GM23248 (cell line): ENCODE measurements at regions not wholly inside any gene's neighbourhood (a gene's known extent, or its start where the extent isn't known, plus 50 kb on each side); places are given as distances from the start of the nearest gene placed in this dataset.
A peak's percentile ranks its signal among the peaks of the same experiment; 100 is the strongest.

Experiments used
- DNase-seq: peaks from one replicate; pipeline ENCODE4 v3.0.0-alpha.2; 2015
- H2AFZ ChIP-seq: fragments of 200-600 bp; sonication (generic); 2 replicates; pipeline ENCODE4 v1.6.1; 2016; ENCODE audit warnings: antibody characterized with exemption
- H3F3A ChIP-seq: fragments of 200-600 bp; sonication (generic); 2 replicates; pipeline ENCODE4 v1.6.1; 2016; ENCODE audit warnings: mild to moderate bottlenecking, antibody characterized with exemption, mixed run types; ENCODE audit not compliant: insufficient read depth
- H3K27ac ChIP-seq: fragments of 200-600 bp; sonication (generic); 2 replicates; pipeline ENCODE4 v1.5.1; 2016; ENCODE audit warnings: mild to moderate bottlenecking
- H3K27me3 ChIP-seq: fragments of 200-600 bp; sonication (generic); replicated peaks from 2 replicates; pipeline ENCODE4 v1.6.1; 2016; ENCODE audit warnings: mild to moderate bottlenecking; ENCODE audit not compliant: insufficient read depth
- H3K36me3 ChIP-seq: fragments of 200-600 bp; sonication (generic); 2 replicates; pipeline ENCODE4 v1.6.1; 2016; ENCODE audit warnings: low read depth, mild to moderate bottlenecking
- H3K4me1 ChIP-seq: fragments of 200-600 bp; sonication (generic); 2 replicates; pipeline ENCODE4 v1.6.1; 2016; ENCODE audit warnings: mild to moderate bottlenecking; ENCODE audit not compliant: insufficient read depth
- H3K4me2 ChIP-seq: fragments of 200-600 bp; sonication (generic); one replicate; pipeline ENCODE4 v1.6.1; 2016; ENCODE audit warnings: mild to moderate bottlenecking; ENCODE audit not compliant: unreplicated experiment
- H3K4me3 ChIP-seq: fragments of 200-600 bp; sonication (generic); 2 replicates; pipeline ENCODE4 v1.5.1; 2016; ENCODE audit warnings: mild to moderate bottlenecking
- H3K79me2 ChIP-seq: fragments of 200-600 bp; sonication (generic); 2 replicates; pipeline ENCODE4 v1.6.1; 2016; ENCODE audit warnings: mild to moderate bottlenecking; ENCODE audit not compliant: insufficient read depth
- H3K9ac ChIP-seq: fragments of 200-600 bp; sonication (generic); 2 replicates; pipeline ENCODE4 v1.6.1; 2016; ENCODE audit warnings: mild to moderate bottlenecking
- H3K9me2 ChIP-seq: fragments of 200-600 bp; sonication (generic); 2 replicates; pipeline ENCODE4 v1.6.1; 2016; ENCODE audit warnings: mixed run types, mild to moderate bottlenecking, moderate library complexity; ENCODE audit not compliant: insufficient read depth
- H3K9me3 ChIP-seq: fragments of 200-600 bp; sonication (generic); one replicate; pipeline ENCODE4 v1.6.1; 2017; ENCODE audit warnings: low read depth
- H4K20me1 ChIP-seq: fragments of 200-600 bp; sonication (generic); 2 replicates; pipeline ENCODE4 v1.6.0; 2016; ENCODE audit not compliant: insufficient read depth
- EZH2 ChIP-seq: fragments of 200-600 bp; sonication (generic); IDR thresholded peaks from 2 replicates; pipeline ENCODE4 v1.6.1; 2018; ENCODE audit warnings: antibody characterized with exemption, mild to moderate bottlenecking; ENCODE audit not compliant: insufficient read depth, poor library complexity, severe bottlenecking
- EZH2phosphoT487 ChIP-seq: fragments of 200-600 bp; sonication (generic); IDR thresholded peaks from 2 replicates; pipeline ENCODE4 v1.6.1; 2018; ENCODE audit warnings: antibody characterized with exemption, moderate library complexity, mild to moderate bottlenecking, low read depth; ENCODE audit not compliant: insufficient read depth
- WGBS, 2 experiments: methylation state at CpG; one replicate each; pipeline ENCODE4 v1.1.6; 2015 to 2017; ENCODE audit warnings: low lambda C conversion rate in 2 of 2, low coverage in 1 of 2; ENCODE audit errors: missing lambda C conversion rate in 2 of 2; 5-methylcytosine and 5-hydroxymethylcytosine counted together
- in situ Hi-C: fragments of 300-500 bp; cut with MboI; formaldehyde crosslinking; loops from 2 replicates; pipeline ENCODE4 v1.15.0; 2020

DNA sequence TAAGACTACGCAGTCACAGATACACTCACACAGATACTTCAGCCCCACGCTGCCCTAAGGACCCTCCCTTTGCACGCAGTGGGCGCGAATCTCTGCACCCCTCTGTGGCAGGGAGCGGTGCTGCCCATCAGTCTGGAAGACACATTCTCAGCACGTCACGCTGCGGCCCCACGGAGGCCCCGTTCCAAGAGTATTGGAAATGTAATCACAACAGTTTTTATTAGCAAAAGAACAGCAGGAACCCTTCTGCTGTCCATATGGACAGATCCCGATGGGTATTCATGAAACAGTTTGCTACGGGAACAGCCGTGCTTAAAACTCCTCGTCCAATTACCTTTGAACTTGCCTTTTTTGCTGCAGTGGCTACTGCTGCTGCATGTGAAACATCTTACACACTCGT, 131.0 kb downstream of the RPS24 start:
- WGBS, 2 experiments = 49 to 51% methylated on average over 16 of the region's 16 CpGs
- H2AFZ ChIP-seq = no peak overlapping the region
- in situ Hi-C loops = no loop called here
- no peaks in the 10 kb centered on the region for H3K27me3 ChIP-seq
- H3K9me2 ChIP-seq = no peaks in the 10 kb centered on the region
- no peak overlapping the region for H3K4me2 ChIP-seq
- no peaks in the 10 kb centered on the region for H4K20me1 ChIP-seq
- H3K36me3 ChIP-seq = no peaks in the 10 kb centered on the region
- TF ChIP-seq EZH2 (no peak), EZH2phosphoT487 (no peak)
- H3K27ac ChIP-seq = no peak overlapping the region
- peaks cover 4% of the 10 kb centered on the region; the same call in 1 of the 2 replicates for H3F3A ChIP-seq
- no peak for DNase-seq
- no peak overlapping the region for H3K9ac ChIP-seq
- H3K79me2 ChIP-seq = no peaks in the 10 kb centered on the region
- H3K4me3 ChIP-seq = no peak overlapping the region
- peaks cover 4% of the 10 kb centered on the region for H3K4me1 ChIP-seq
- no peaks in the 10 kb centered on the region for H3K9me3 ChIP-seq

DNA sequence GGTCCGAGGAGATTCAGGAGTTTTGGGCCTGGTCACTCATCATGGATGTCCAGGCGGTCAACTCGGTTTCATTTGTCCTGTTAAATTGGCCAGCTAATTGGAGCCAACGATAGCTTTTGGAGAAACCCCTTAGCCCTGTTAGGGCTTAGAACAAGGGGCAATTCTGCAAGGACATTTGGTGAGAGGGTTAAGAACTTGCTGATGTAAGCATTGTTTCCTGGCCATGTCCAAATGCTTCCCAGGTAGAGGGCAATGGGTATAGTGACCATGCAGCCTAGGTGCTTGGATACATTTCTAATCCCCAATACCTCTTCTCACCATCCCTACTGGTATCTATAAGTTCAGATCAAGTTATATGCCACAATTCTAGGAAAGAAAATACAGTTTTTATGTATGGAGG, 131.5 kb downstream of the RPS24 start:
- H3K4me2 ChIP-seq = no peak overlapping the region
- H3K36me3 ChIP-seq = no peaks in the 10 kb centered on the region
- H3K4me3 ChIP-seq = no peak overlapping the region
- H4K20me1 ChIP-seq = no peaks in the 10 kb centered on the region
- no peak for TF ChIP-seq EZH2phosphoT487
- TF ChIP-seq EZH2 = no peak
- 84% methylated on average over 4 of the region's 4 CpGs for WGBS, 2 experiments
- no peak for DNase-seq
- no peak overlapping the region for H3K9ac ChIP-seq
- H2AFZ ChIP-seq = no peak overlapping the region
- no peaks in the 10 kb centered on the region for H3K9me3 ChIP-seq
- no peaks in the 10 kb centered on the region for H3K9me2 ChIP-seq
- H3K4me1 ChIP-seq = peaks cover 8% of the 10 kb centered on the region
- in situ Hi-C loops = no loop called here
- H3F3A ChIP-seq = peaks cover 9% of the 10 kb centered on the region; the same call in 1 of the 2 replicates
- no peaks in the 10 kb centered on the region for H3K27me3 ChIP-seq
- no peaks in the 10 kb centered on the region for H3K79me2 ChIP-seq
- H3K27ac ChIP-seq = no peak overlapping the region

DNA sequence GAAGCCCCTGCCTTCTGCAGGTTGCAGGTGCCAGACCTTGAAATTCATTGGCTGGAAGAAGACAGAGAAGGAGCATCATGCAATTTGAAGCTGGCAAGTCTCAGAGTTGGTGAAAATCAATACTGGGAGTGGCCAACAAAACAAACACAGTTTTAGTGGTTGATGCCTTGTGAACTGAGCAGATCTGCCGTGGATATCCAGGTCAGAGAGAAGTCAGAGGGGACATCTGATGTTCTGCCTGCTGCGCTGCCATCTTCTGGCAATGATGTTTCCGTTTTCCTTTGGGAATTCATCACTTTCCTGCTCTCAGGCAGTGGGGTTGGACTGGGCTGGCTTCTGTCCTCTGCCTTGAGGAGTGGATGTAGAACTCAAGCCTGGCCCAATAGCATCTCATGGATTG, 132.0 kb downstream of the RPS24 start:
- H4K20me1 ChIP-seq = no peaks in the 10 kb centered on the region
- no peak overlapping the region for H3K4me3 ChIP-seq
- no peaks in the 10 kb centered on the region for H3K36me3 ChIP-seq
- no peak overlapping the region for H2AFZ ChIP-seq
- H3K4me1 ChIP-seq = peaks cover 13% of the 10 kb centered on the region
- no peak overlapping the region for H3K9ac ChIP-seq
- H3K4me2 ChIP-seq = no peak overlapping the region
- no peaks in the 10 kb centered on the region for H3K79me2 ChIP-seq
- DNase-seq = no peak
- H3F3A ChIP-seq = peaks cover 13% of the 10 kb centered on the region
- H3K9me2 ChIP-seq = no peaks in the 10 kb centered on the region; the same call in 1 of the 2 replicates
- H3K27ac ChIP-seq = no peak overlapping the region
- no peaks in the 10 kb centered on the region for H3K27me3 ChIP-seq
- no peaks in the 10 kb centered on the region for H3K9me3 ChIP-seq
- 92 to 96% methylated on average over 3 of the region's 3 CpGs for whole genome bisulfite sequencing, 2 experiments
- TF ChIP-seq EZH2 (no peak), EZH2phosphoT487 (no peak)
- in situ Hi-C loops = no loop called here

DNA sequence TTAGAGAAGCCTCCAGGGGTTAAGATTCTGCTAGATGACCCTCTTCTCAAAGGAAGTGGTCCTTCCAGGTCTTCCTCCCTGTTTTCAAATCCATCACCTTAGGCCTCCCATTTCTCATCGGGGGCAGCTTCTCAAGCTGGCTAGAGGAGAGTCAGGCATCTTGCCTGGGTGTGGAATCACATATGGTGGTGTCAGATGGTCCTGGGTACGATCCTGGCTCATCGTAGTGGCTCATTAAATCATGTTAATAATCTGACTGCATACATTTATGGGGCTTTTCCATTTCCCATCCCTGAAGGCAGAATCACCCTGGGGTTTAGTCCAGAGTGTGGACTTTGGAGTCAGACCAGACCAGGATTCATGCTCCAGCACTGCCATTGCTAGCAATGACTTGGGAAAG, 132.6 kb downstream of the RPS24 start:
- H3K27me3 ChIP-seq = no peaks in the 10 kb centered on the region
- H3K9me3 ChIP-seq = no peaks in the 10 kb centered on the region
- H2AFZ ChIP-seq = no peak overlapping the region
- 58% methylated on average over 3 of the region's 3 CpGs for WGBS, 2 experiments
- no peak overlapping the region for H3K4me2 ChIP-seq
- in situ Hi-C loops = no loop called here
- H3K4me1 ChIP-seq = peaks cover 17% of the 10 kb centered on the region
- no peak overlapping the region for H3K9ac ChIP-seq
- H3F3A ChIP-seq = peaks cover 20% of the 10 kb centered on the region
- H3K79me2 ChIP-seq = no peaks in the 10 kb centered on the region
- no peaks in the 10 kb centered on the region; the same call in 1 of the 2 replicates for H3K9me2 ChIP-seq
- no peak for TF ChIP-seq EZH2
- TF ChIP-seq EZH2phosphoT487 = no peak
- DNase-seq = no peak
- H3K36me3 ChIP-seq = no peaks in the 10 kb centered on the region
- H4K20me1 ChIP-seq = no peaks in the 10 kb centered on the region
- H3K4me3 ChIP-seq = no peak overlapping the region
- H3K27ac ChIP-seq = no peak overlapping the region

DNA sequence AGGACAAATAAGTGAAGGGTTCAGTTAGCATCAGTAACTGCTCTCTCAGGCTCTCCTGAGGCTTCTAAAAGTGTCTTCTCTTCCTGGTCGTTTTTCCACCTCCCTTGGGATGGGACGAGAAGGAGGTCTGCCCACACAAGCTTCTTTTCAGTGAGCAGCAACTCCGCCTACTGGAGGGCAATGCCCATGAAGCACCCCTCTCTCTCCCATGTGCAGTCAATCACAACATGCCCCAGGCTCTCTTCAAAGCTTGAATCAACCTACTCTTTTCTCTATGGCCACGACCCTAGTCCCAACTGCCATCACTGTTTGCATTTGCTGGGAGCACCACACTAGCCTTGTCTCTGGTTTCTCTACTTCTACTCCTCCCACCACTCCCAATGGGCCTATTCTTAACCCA, 135.6 kb downstream of the RPS24 start:
- peak overlapping the region; percentile 21 for H3K4me2 ChIP-seq
- H3K9ac ChIP-seq = no peak overlapping the region
- DNase-seq = no peak
- TF ChIP-seq EZH2 (no peak), EZH2phosphoT487 (no peak)
- H3K27ac ChIP-seq = no peak overlapping the region
- in situ Hi-C loops = no loop called here
- no peak overlapping the region for H2AFZ ChIP-seq
- no peaks in the 10 kb centered on the region; the same call in 1 of the 2 replicates for H3K9me2 ChIP-seq
- H3K27me3 ChIP-seq = no peaks in the 10 kb centered on the region
- H3K36me3 ChIP-seq = no peaks in the 10 kb centered on the region
- H3K9me3 ChIP-seq = no peaks in the 10 kb centered on the region
- peaks cover 21% of the 10 kb centered on the region for H3F3A ChIP-seq
- H4K20me1 ChIP-seq = no peaks in the 10 kb centered on the region
- no peaks in the 10 kb centered on the region for H3K79me2 ChIP-seq
- no peak overlapping the region for H3K4me3 ChIP-seq
- H3K4me1 ChIP-seq = peaks cover 28% of the 10 kb centered on the region
- WGBS, 2 experiments = 68 to 79% methylated on average over 4 of the region's 4 CpGs
